ENCODE measurements at regions not wholly inside any gene's neighbourhood (a gene's known extent, or its start where the extent isn't known, plus 50 kb on each side); places are given as distances from the start of the nearest gene placed in this dataset.

GRCh38 chr2:149271575-149271974, 58.8 kb upstream of the LYPD6 start:
- no peak for DNase-seq (ENCODE audit: low spot score)
- ChIA-PET POLR2A (ENCODE audit: low non-redundant PET) (no interaction called here), CTCF (interaction anchor here (0.8 kb wide), 1 partner anchor 42 kb away, joined by 3 read pairs; no protein-coding TSS in a partner anchor)
- H3K27ac ChIP-seq = no peak overlapping the region
- no peak for TF ChIP-seq CTCF (conservative IDR thresholded peaks at IDR 0.05; ENCODE audit: low read depth)

DNA sequence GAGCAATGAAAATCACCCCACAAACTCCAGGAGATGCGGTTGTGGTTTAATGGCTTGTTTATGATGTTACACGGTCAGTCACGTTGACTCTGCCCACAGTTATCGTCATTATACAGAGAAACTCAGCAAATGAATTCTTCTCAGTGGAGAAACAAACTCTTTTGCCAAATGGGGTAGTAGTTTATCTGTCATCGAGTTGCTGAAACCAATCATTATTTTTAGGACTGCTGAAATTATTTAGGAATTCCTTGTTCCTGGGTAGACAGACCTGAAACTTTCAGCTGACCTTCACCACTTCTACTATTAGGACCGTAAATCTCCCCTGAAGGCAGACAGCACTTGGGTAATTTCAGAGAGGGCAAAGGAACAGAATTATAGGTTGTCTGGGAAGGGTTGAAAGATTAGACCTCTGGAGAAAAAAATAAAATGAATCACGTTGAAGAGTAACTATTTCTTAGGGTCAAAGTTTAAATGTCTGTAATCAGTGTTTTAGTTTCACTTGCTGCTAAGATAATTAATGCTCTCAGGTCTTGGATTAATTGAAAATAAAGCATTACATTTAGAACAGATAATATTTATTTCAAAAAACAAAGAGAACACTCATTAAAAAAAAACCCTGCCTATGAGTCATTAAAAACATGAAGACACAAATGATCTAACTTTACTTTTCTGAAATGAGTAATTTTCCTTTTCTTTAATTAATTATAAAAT, 52.1 kb upstream of the LYPD6 start:
- POLR2A ChIA-PET (ENCODE audit: low non-redundant PET) = no interaction called here
- no peak overlapping the region for H3K27ac ChIP-seq
- CTCF ChIA-PET = no interaction called here
- DNase-seq (ENCODE audit: low spot score) = no peak
- TF ChIP-seq CTCF (conservative IDR thresholded peaks at IDR 0.05; ENCODE audit: low read depth) = no peak

- H3K27ac ChIP-seq = no peak overlapping the region
- no peak for TF ChIP-seq CTCF (conservative IDR thresholded peaks at IDR 0.05; ENCODE audit: low read depth)
- CTCF ChIA-PET = no interaction called here
- DNase-seq (ENCODE audit: low spot score) = no peak
- POLR2A ChIA-PET (ENCODE audit: low non-redundant PET) = no interaction called here
Measured at GRCh38 chr2:149278872-149279264, 51.5 kb upstream of the LYPD6 start.

Measured in RWPE1 (cell line).